Motor neuron (in vitro differentiated cells): ENCODE measurements at regions not wholly inside any gene's neighbourhood (a gene's known extent, or its start where the extent isn't known, plus 50 kb on each side); places are given as distances from the start of the nearest gene placed in this dataset.
"Not testable (repeated sequence)": the region's sequence is repeated elsewhere in the genome, so short reads cannot be mapped to it uniquely, and the experiment has no call there.

Source experiments
- ATAC-seq, 8 experiments: fragments of 200-7000 bp; cut with Tn5 transposase; replicated peaks in 6 of 8; 2 replicates each; pipeline ENCODE4 v1.8.0; 2021; ENCODE audit warnings: mild to moderate bottlenecking in 8 of 8, moderate library complexity in 8 of 8
- H3K27ac ChIP-seq, 2 donors: fragments of 250-450 bp; sonication (Bioruptor Pico); 2 replicates each; pipeline ENCODE4 v1.9.0; 2021; ENCODE audit warnings: antibody characterized with exemption in 2 of 2, mild to moderate bottlenecking in 2 of 2, moderate library complexity in 1 of 2
- H3K4me1 ChIP-seq, 2 donors: fragments of 250-450 bp; sonication (Bioruptor Pico); replicated peaks in 1 of 2; 2 replicates each; pipeline ENCODE4 v1.6.1; 2021; ENCODE audit warnings: antibody characterized with exemption in 2 of 2, mild to moderate bottlenecking in 2 of 2, moderate library complexity in 1 of 2
- H3K4me3 ChIP-seq, 5 donors: fragments of 250-450 bp; sonication (Bioruptor Pico); 2 replicates each; pipeline ENCODE4 v1.9.0; 2021; ENCODE audit warnings: antibody characterized with exemption in 5 of 5, mild to moderate bottlenecking in 5 of 5, moderate library complexity in 4 of 5
- WGBS, 10 experiments: fragments of 450-650 bp; shearing (Covaris generic); methylation state at CpG; one replicate each; pipeline ENCODE4 v1.0.0; 2022; 5-methylcytosine and 5-hydroxymethylcytosine counted together
- in situ Hi-C, 9 experiments: fragments of 400-800 bp; cut with MboI; loops; one replicate each; pipeline ENCODE4 v1.15.0; 2021; ENCODE audit warnings: low sequenced_read_pairs in 9 of 9, low pct_unique_long_range_greater_than_20kb in 2 of 9; ENCODE audit not compliant: unreplicated experiment in 9 of 9

DNA sequence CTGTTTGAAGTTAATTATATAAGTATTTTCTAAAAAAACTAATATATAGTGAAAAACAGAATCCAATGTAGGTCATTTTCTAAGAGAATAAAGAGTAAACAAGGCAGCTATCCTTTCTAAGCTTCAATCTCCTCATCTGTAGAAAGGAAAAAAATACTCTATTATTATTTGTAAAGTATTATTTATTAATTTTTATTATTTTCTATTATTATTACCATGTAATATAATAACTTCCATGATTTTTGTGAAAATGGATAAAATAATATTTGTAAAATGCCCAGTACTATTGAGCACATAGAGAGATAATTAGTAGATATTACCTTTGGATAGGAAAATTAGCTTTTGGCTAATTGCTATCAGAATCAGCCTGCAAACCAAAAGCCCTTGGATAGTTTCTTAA lies 684.4 kb downstream of the MTRR start:
- in situ Hi-C loops: no loop called here
- H3K27ac ChIP-seq: no peak overlapping the region
- ATAC-seq: no peak
- no peak overlapping the region for H3K4me3 ChIP-seq
- H3K4me1 ChIP-seq: peaks cover 0 to 4% of the 10 kb centered on the region in 2 donors

DNA sequence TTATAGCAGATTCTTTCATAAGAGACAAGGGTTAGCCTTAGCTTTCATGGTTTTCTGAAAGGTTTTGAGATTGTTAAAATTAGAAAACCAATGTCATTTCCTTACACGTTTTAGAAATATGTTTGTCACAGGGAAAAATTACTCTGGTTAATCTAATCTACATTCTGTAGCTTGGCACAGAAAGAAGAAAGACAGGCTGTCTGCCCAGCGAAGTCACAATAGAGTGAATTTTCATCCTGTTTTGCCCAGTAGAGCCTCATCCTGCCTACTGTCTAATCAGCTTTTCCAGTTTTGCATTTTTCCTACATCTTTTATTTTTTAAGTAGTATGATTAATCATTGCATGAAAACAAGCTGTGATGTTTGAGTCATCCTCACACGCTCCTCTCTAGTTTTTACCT lies 688.8 kb downstream of the MTRR start:
- no peak overlapping the region for H3K27ac ChIP-seq
- ATAC-seq: no peak
- H3K4me1 ChIP-seq: peaks cover 0 to 21% of the 10 kb centered on the region in 2 donors
- H3K4me3 ChIP-seq: no peak overlapping the region
- in situ Hi-C loops: no loop called here
- WGBS, 10 experiments: 33 to 90% (median 66%) methylated on average over 1 to 3 of the region's 3 CpGs

DNA sequence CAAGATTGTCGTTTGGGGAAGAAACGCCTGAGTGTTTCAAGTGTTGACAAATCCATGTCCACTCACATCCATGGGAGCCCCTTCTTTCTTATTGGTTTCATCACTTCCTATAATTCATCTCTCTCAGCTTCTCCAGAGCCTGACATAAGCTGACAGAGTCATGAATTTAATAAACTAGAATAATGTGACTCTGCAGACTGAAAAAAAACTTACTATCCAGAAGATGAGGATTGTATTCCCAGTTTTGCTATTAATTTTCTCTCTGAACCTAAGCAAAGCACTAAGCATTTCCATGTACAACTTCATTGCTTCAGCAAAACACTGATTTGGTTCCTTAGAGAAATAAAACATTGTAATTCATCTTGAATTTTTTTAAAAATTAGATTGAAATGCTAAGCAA lies 691.8 kb downstream of the MTRR start:
- WGBS, 10 experiments: 0 to 80% (median 40%) methylated on average over 1 to 2 of the region's 2 CpGs; no CpG with 5 or more reads in 1 of the 10 experiments
- in situ Hi-C loops: no loop called here
- H3K27ac ChIP-seq: peak overlapping the region in 1 of 2 donors; percentile 60
- peaks cover 0 to 21% of the 10 kb centered on the region in 2 donors for H3K4me1 ChIP-seq
- ATAC-seq: peak in 5 of 8 experiments; percentile 73 to 94 (median 91)
- H3K4me3 ChIP-seq: no peak overlapping the region

DNA sequence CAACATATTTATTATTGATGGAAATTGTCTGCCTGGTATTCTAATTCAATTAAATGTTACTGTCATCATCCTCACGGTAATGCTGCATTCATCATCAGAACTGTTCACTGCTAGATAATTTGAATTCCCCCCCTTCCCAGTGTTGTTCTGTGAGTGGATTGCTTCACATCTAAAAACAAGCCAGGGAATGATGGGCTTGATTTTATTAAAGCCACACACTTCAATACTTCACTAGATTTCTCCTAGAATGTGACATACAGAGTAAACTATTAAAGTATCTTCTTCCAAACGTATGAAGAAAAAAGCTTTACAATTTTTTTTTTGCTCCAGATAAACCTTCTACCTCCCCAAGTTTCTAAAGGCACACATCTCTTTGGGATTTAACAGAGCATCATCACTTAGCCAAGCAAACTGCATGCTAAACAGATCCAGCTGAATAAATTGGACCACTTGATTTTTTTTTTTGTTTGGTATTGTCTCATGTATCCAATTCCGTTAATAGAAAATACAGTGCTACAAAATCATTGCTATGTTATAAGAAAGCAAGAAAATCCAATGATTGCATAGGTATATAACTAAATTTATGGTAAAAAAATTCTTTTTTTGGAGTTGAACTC lies 692.4 kb downstream of the MTRR start:
- H3K27ac ChIP-seq: no peak overlapping the region
- H3K4me1 ChIP-seq: peaks cover 0 to 21% of the 10 kb centered on the region in 2 donors
- no peak overlapping the region for H3K4me3 ChIP-seq
- ATAC-seq: peak in 5 of 8 experiments; percentile 67 to 84 (median 82)
- in situ Hi-C loops: no loop called here
- 0 to 100% (median 33%) methylated on average over 1 to 3 of the region's 3 CpGs for WGBS, 10 experiments

DNA sequence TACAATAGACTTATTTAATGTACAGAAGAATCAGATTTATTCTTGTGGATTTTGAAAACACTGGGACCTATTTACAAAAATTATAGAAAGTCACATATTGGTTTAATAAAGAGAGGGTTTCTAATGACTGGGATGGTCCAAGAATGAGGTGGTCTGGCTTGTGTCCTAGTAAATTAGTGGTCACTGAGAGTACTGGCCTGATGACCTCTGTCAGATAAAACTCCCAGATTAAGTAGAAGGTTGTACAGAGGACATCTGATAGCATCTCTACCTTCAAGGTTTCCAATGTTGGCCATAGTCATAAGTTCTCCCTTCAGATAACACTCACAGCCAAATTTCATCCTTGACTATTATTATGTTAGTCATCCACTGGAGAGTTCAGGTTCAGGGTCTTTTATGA lies 692.9 kb downstream of the MTRR start:
- no peak overlapping the region for H3K4me3 ChIP-seq
- in situ Hi-C loops: no loop called here
- peaks cover 0 to 21% of the 10 kb centered on the region in 2 donors for H3K4me1 ChIP-seq
- no peak overlapping the region for H3K27ac ChIP-seq
- ATAC-seq: no peak

DNA sequence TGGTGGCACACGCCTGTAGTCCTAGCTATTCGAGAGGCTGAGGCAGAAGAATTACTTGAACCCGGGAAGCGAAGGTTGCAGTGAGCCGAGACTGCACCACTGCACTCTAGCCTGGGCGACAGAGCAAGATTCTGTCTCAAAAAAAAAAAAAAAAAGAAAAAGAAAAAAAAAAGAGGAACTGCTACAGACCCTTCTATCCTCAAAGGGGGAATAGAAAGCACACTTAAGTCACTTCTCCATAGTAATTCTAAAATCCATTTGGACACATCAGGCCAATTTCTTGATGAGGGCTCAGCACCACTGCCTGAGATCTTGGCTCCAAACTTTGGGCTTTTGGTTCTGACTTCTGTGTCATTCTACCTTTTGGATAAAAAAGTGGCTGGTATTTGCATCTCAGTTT lies 694.6 kb downstream of the MTRR start:
- WGBS, 10 experiments: 59 to 100% (median 91%) methylated on average over 1 to 6 of the region's 6 CpGs; no CpG with 5 or more reads in 3 of the 10 experiments
- in situ Hi-C loops, H3K27ac ChIP-seq, ATAC-seq, H3K4me3 ChIP-seq: not testable (repeated sequence)
- peaks cover 0 to 21% of the 10 kb centered on the region in 2 donors for H3K4me1 ChIP-seq

DNA sequence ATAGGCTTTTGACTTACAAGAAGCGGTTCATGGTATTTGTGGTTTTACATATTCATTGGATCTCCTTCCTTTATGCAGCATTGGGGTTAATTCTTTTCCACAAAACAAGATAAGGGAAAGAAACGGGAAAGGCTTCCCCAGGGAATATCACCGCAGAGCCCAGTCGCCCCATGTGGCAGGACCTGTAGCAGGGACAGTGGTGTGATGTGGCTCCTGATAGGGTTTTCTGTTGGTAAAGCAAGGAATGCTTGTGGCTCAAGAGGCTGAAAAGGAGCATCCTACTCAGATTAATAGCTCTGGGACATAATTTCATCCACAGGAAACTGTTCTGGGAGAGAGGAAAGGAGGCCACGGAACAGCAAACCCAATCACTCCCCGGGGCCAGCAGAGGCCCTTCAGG lies 699.9 kb downstream of the MTRR start:
- WGBS, 10 experiments: 29 to 100% (median 86%) methylated on average over 1 to 6 of the region's 6 CpGs; no CpG with 5 or more reads in 2 of the 10 experiments
- no peak overlapping the region for H3K4me3 ChIP-seq
- no peak overlapping the region for H3K27ac ChIP-seq
- in situ Hi-C loops: no loop called here
- H3K4me1 ChIP-seq: no peaks in the 10 kb centered on the region
- ATAC-seq: no peak

DNA sequence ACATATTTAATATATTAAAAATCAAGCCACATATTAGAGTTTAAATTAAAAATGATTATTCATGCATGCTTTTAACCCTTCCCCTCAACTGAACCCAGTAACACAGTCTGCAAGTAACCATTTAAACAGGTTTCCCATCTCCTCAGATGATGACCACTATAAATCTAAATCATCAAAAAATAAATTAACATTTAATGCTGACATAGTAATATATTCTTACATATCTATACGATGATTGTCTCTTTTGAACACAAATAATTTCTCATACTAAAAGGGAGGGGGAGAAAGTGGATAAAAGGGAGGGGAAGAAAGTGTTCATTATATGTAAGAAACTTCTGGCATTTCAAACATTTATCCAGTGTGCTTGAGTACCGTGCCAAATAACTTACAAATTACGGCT lies 701.6 kb downstream of the MTRR start:
- ATAC-seq: no peak
- WGBS, 10 experiments: 36 to 97% (median 83%) methylated on average over 2 to 3 of the region's 3 CpGs
- Histone ChIP-seq H3K4me1 (no peaks in the 10 kb centered on the region), H3K4me3 (no peak overlapping the region), H3K27ac (no peak overlapping the region)
- in situ Hi-C loops: no loop called here

DNA sequence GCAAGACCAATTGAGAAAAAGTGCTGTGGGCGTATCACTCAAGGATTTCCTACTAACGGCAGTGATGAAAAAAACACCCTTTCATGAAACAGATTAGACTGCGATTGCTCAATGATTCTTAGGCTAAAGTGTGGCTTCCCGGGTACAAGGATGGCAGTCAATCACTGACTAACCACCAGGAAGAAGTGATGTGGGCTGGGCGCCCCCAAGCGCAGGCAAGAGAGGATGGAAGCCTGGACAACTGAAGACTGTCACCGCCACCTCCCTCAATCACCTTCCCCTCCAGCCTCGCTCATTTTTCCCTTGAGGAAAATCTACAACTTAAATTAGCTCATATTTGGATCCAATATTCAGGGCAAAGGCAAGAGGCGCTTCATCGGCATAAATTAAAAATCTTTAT lies 707.2 kb downstream of the MTRR start:
- peak in 1 of 8 experiments; percentile 50 for ATAC-seq
- 36 to 100% (median 79%) methylated on average over 1 to 7 of the region's 10 CpGs for WGBS, 10 experiments
- H3K27ac ChIP-seq: no peak overlapping the region
- H3K4me3 ChIP-seq: no peak overlapping the region
- in situ Hi-C loops: no loop called here
- H3K4me1 ChIP-seq: no peaks in the 10 kb centered on the region

DNA sequence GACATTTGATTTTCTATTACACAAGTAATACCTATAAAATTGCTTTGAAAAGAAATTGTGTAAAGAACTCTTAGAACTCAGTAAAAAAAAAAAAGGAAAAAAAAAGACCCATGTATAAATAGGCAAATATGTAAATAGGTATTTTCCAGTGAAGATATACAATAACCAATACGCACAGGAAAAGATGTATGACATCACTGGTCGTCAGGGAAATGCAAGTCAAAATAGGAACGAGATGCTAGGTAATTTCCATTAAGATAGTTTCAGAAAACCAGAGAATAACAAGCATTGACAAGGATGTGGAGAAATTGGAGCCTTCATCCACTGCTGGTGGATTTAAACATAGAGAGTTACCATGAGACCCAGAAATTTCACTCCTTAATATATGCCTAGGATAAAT lies 708.8 kb downstream of the MTRR start:
- Histone ChIP-seq H3K4me1 (no peaks in the 10 kb centered on the region), H3K4me3 (no peak overlapping the region), H3K27ac (no peak overlapping the region)
- in situ Hi-C loops: no loop called here
- peak in 1 of 8 experiments; percentile 65 for ATAC-seq
- WGBS, 10 experiments: 16 to 97% (median 78%) methylated on average over 1 to 3 of the region's 3 CpGs; no CpG with 5 or more reads in 1 of the 10 experiments

DNA sequence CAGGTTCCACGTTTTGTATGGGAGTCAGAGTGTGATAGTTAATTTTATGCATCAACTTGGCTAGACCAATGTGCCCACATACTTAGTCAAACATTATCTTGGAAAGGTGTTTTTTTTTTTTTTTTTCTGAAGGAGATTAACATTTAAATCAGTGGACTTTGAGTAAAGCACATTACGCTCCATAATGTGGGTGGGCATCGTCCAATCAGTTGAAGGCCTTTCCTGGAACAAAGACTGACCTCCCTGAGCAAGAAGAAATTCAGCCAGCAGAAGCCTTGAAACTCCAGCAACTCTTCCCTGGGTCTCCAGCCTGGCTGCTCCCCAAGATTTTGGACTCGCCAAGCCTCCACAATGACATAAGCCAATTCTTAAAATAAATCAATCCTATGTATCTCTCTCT lies 711.4 kb downstream of the MTRR start:
- 43 to 100% (median 73%) methylated on average over 1 to 3 of the region's 4 CpGs for WGBS, 10 experiments
- no peak for ATAC-seq
- no peak overlapping the region for H3K4me3 ChIP-seq
- in situ Hi-C loops: no loop called here
- no peak overlapping the region for H3K27ac ChIP-seq
- no peaks in the 10 kb centered on the region for H3K4me1 ChIP-seq

DNA sequence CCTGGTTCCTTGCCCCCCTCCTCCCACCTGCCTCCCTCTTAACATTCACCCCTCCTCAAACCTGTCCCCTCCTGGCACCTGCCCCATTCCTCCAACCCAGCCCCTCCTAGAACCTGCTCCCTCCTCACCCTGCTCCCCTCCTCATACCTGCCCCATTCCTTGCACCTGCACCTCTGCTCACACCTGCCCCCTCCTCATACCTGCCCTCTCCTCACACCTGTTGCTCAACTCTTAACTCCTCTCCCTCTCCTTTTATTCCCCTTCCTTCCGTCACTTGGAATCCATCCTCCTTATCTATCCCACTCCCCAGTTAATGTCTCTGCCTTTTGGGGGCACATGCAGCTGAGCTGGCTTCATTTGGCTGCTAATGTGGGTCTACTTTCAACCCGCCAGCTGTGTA lies 712.1 kb downstream of the MTRR start:
- H3K4me1 ChIP-seq: no peaks in the 10 kb centered on the region
- in situ Hi-C loops: no loop called here
- no peak overlapping the region for H3K4me3 ChIP-seq
- no peak overlapping the region for H3K27ac ChIP-seq
- 33 to 80% (median 60%) methylated on average over 1 of the region's 2 CpGs; no CpG with 5 or more reads in 7 of the 10 experiments for WGBS, 10 experiments
- ATAC-seq: no peak

DNA sequence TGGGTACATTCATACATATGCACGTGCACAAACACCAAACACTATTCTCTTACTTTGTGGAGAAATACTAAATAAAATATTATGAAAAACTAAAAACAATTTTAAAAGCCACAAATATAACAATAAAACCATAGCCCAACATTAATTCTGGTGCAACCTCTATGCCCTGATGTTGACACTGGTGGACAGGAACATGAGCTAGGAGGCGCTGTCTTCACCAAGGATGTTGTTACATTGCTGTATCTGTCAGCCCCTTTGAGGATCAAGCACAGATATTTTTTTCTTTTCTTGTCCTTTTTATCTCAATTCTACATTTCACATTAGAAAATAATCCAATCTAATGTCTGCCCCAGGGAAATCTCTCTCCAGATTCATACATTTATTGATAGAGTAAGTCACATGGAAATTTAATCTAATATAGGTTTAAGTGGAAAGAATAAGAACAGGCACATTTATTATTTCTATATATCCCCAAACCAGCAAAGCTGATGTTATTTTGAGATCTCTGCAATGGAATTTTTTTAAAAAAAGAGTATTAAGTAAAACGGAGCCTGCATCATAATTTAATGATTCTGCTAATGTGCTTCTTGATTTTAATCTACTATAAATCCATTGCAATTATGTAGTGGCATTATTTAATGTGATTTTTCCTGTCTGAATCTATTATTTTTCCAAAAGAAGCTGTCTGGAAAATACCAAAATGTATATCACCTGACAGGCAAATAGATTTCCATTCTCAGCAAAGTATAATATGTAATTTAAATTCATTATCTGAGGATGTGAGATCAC lies 716.5 kb downstream of the MTRR start:
- WGBS, 10 experiments: 3 to 81% (median 57%) methylated on average over 1 to 3 of the region's 3 CpGs; no CpG with 5 or more reads in 1 of the 10 experiments
- H3K27ac ChIP-seq: no peak overlapping the region
- H3K4me1 ChIP-seq: no peaks in the 10 kb centered on the region
- ATAC-seq: peak in 1 of 8 experiments; percentile 28
- in situ Hi-C loops: no loop called here
- no peak overlapping the region for H3K4me3 ChIP-seq

DNA sequence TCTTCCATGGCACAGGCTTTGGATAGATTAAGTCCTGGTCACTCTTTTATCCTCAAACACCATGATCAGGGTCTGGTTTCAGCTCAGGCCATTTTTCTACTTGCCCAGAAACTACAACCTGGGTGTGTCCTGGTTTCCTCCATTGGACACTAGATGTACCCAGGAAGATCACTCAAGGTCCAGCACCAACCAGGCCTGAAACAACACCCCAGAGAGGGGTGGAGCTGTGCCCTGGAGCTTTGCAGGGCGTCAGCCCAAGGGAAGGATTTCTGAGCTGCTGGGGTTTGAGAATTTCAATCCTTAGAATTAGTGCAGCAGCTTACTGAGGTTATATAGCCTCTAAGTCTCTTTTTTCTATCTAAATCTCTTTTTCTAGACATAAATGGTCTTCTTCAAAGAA lies 722.0 kb downstream of the MTRR start:
- 20 to 60% (median 40%) methylated on average over 1 of the region's 1 CpG; no CpG with 5 or more reads in 5 of the 10 experiments for WGBS, 10 experiments
- Histone ChIP-seq H3K4me1 (no peaks in the 10 kb centered on the region), H3K27ac (no peak overlapping the region), H3K4me3 (no peak overlapping the region)
- ATAC-seq: peak in 2 of 8 experiments; percentile 77 to 79
- in situ Hi-C loops: no loop called here
